ENCODE measurements at regions not wholly inside any gene's neighbourhood (a gene's known extent, or its start where the extent isn't known, plus 50 kb on each side); places are given as distances from the start of the nearest gene placed in this dataset.
A peak's percentile ranks its signal among the peaks of the same experiment; 100 is the strongest.

GRCh38 chr17:12588531-12588930 is 77.2 kb upstream of the MYOCD start:
- DNase-seq (ENCODE audit: low read depth in 2 of 2) = no peak

- DNase-seq (ENCODE audit: low read depth in 2 of 2) = no peak
These were observed 75.3 kb upstream of the MYOCD start for GRCh38 chr17:12590417-12590816.

GRCh38 chr17:12591021-12591735 is 74.5 kb upstream of the MYOCD start:
- DNase-seq (ENCODE audit: low read depth in 2 of 2) = no peak

- no peak for DNase-seq (ENCODE audit: low read depth in 2 of 2)
These were observed 72.7 kb upstream of the MYOCD start for GRCh38 chr17:12592941-12593340.

- no peak for DNase-seq (ENCODE audit: low read depth in 2 of 2)
These were observed 68.7 kb upstream of the MYOCD start for GRCh38 chr17:12596961-12597360.

- no peak for DNase-seq (ENCODE audit: low read depth in 2 of 2)
These were observed 67.8 kb upstream of the MYOCD start for GRCh38 chr17:12597895-12598294.

- DNase-seq (ENCODE audit: low read depth in 2 of 2) = no peak
These were observed 66.3 kb upstream of the MYOCD start for GRCh38 chr17:12599186-12599920.

GRCh38 chr17:12600349-12600748 is 65.3 kb upstream of the MYOCD start:
- no peak for DNase-seq (ENCODE audit: low read depth in 2 of 2)

GRCh38 chr17:12603566-12603965 is 62.1 kb upstream of the MYOCD start:
- DNase-seq (ENCODE audit: low read depth in 2 of 2) = no peak

GRCh38 chr17:12605222-12605621 is 60.5 kb upstream of the MYOCD start:
- peak; percentile 45 to 53 for DNase-seq (ENCODE audit: low read depth in 2 of 2)

- peak; percentile 60 to 67 for DNase-seq (ENCODE audit: low read depth in 2 of 2)
These were observed 52.1 kb upstream of the MYOCD start for GRCh38 chr17:12613566-12613965.
